ENCODE measurements at regions not wholly inside any gene's neighbourhood (a gene's known extent, or its start where the extent isn't known, plus 50 kb on each side); places are given as distances from the start of the nearest gene placed in this dataset.

- H3K27me3 ChIP-seq (ENCODE audit: insufficient read depth, low read length): no peaks in the 10 kb centered on the region
Observed at GRCh38 chr3:65030847-65031463, 343.2 kb upstream of the ADAMTS9 start.

GRCh38 chr3:65030014-65030627, 342.3 kb upstream of the ADAMTS9 start:
- Histone ChIP-seq H2AFZ (ENCODE audit: low read depth, low read length) (no peak overlapping the region), H3K27me3 (ENCODE audit: insufficient read depth, low read length) (no peaks in the 10 kb centered on the region), H3K4me3 (ENCODE audit: low read length) (no peak overlapping the region), H3K36me3 (ENCODE audit: insufficient read depth, low read length) (no peaks in the 10 kb centered on the region), H3K9me3 (ENCODE audit: low read length) (no peaks in the 10 kb centered on the region), H3K4me1 (ENCODE audit: insufficient read depth, low read length) (no peaks in the 10 kb centered on the region)

More at GRCh38 chr3:65030847-65031463, 343.2 kb upstream of the ADAMTS9 start:
- Histone ChIP-seq H3K4me3 (ENCODE audit: low read length) (no peak overlapping the region), H3K4me1 (ENCODE audit: insufficient read depth, low read length) (no peaks in the 10 kb centered on the region), H3K36me3 (ENCODE audit: insufficient read depth, low read length) (no peaks in the 10 kb centered on the region), H2AFZ (ENCODE audit: low read depth, low read length) (no peak overlapping the region), H3K9me3 (ENCODE audit: low read length) (no peaks in the 10 kb centered on the region)

- no peak overlapping the region for H3K4me3 ChIP-seq (ENCODE audit: low read length)
- no peaks in the 10 kb centered on the region for H3K4me1 ChIP-seq (ENCODE audit: insufficient read depth, low read length)
- H3K36me3 ChIP-seq (ENCODE audit: insufficient read depth, low read length): no peaks in the 10 kb centered on the region
- H3K9me3 ChIP-seq (ENCODE audit: low read length): no peaks in the 10 kb centered on the region
- no peak overlapping the region for H2AFZ ChIP-seq (ENCODE audit: low read depth, low read length)
- no peaks in the 10 kb centered on the region for H3K27me3 ChIP-seq (ENCODE audit: insufficient read depth, low read length)
Observed at GRCh38 chr3:65029130-65029529, 341.3 kb upstream of the ADAMTS9 start.

GRCh38 chr3:65028024-65028423, 340.2 kb upstream of the ADAMTS9 start:
- Histone ChIP-seq H2AFZ (ENCODE audit: low read depth, low read length) (no peak overlapping the region), H3K27me3 (ENCODE audit: insufficient read depth, low read length) (no peaks in the 10 kb centered on the region), H3K4me3 (ENCODE audit: low read length) (no peak overlapping the region), H3K9me3 (ENCODE audit: low read length) (no peaks in the 10 kb centered on the region), H3K36me3 (ENCODE audit: insufficient read depth, low read length) (no peaks in the 10 kb centered on the region), H3K4me1 (ENCODE audit: insufficient read depth, low read length) (no peaks in the 10 kb centered on the region)

GRCh38 chr3:65027335-65027734, 339.5 kb upstream of the ADAMTS9 start:
- Histone ChIP-seq H3K9me3 (ENCODE audit: low read length) (no peaks in the 10 kb centered on the region), H3K27me3 (ENCODE audit: insufficient read depth, low read length) (no peaks in the 10 kb centered on the region), H3K4me1 (ENCODE audit: insufficient read depth, low read length) (no peaks in the 10 kb centered on the region), H2AFZ (ENCODE audit: low read depth, low read length) (no peak overlapping the region), H3K36me3 (ENCODE audit: insufficient read depth, low read length) (no peaks in the 10 kb centered on the region), H3K4me3 (ENCODE audit: low read length) (no peak overlapping the region)

- Histone ChIP-seq H3K9me3 (ENCODE audit: low read length) (no peaks in the 10 kb centered on the region), H2AFZ (ENCODE audit: low read depth, low read length) (no peak overlapping the region), H3K27me3 (ENCODE audit: insufficient read depth, low read length) (no peaks in the 10 kb centered on the region), H3K4me1 (ENCODE audit: insufficient read depth, low read length) (no peaks in the 10 kb centered on the region), H3K36me3 (ENCODE audit: insufficient read depth, low read length) (no peaks in the 10 kb centered on the region), H3K4me3 (ENCODE audit: low read length) (no peak overlapping the region)
Observed at GRCh38 chr3:65026151-65026550, 338.4 kb upstream of the ADAMTS9 start.

DNA sequence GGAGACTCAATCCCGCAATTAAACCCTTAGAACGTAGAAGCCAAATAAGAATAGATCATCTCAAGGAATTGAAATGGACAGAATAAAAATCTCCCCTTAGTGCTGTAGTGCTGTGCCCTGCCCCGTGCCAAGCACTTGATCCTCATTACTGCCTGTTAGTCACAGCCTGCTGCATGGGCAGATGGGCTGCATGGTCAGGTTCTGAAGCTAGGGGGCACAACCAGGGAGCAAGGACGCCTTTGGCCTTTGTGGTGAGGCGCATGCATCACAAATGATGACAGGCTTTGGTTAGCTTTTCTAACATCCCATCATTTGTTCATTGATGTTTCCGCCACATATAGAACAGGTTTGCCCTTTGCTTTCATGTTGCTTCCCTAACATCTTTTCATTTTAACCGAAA, 336.3 kb upstream of the ADAMTS9 start:
- Histone ChIP-seq H3K9me3 (ENCODE audit: low read length) (no peaks in the 10 kb centered on the region), H3K4me1 (ENCODE audit: insufficient read depth, low read length) (no peaks in the 10 kb centered on the region), H2AFZ (ENCODE audit: low read depth, low read length) (no peak overlapping the region), H3K27me3 (ENCODE audit: insufficient read depth, low read length) (no peaks in the 10 kb centered on the region), H3K4me3 (ENCODE audit: low read length) (no peak overlapping the region), H3K36me3 (ENCODE audit: insufficient read depth, low read length) (no peaks in the 10 kb centered on the region)

DNA sequence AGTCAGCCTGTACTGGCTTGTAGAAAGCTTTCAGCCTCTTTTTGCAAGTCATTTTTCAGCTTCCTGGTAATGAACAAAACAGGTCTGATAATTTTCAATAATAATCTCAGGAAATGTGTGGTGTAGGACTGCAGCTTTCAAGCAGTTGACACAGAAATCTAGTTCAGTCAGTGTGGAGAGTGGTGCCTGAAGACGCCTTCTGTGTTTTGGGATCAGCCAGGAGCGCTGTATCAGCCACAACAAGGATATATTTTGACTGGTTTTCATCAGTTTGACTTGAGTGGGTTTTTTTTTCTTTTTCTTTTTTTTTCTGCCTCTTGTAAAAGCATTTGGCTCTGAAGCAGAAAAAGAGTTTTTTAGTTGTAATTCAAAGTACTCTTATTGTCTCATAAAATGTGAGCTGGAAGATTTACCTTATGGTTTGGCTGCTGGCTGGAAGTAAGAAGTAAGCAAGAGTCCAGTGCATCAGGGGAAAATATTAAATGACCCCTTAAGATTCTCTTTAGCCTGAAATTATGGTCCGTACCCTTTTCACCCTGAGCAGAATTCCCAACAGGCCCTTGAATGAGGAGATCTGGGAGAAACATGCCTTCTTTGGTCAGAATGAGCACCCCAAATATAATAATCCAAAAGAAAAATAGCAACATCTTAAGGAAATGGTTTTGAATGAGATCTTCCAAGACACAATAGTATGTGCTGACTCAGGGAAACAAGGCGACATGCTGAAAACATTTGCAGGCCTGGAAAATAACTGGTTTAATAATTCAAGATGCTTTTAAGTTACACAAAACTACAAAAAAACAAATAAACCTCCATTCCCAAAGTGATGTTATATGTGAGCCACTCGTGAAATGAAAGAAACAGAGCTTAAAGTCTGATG, 332.7 kb upstream of the ADAMTS9 start:
- H3K4me1 ChIP-seq (ENCODE audit: insufficient read depth, low read length): no peaks in the 10 kb centered on the region
- H3K4me3 ChIP-seq (ENCODE audit: low read length): no peak overlapping the region
- H3K36me3 ChIP-seq (ENCODE audit: insufficient read depth, low read length): no peaks in the 10 kb centered on the region
- H2AFZ ChIP-seq (ENCODE audit: low read depth, low read length): no peak overlapping the region
- H3K27me3 ChIP-seq (ENCODE audit: insufficient read depth, low read length): no peaks in the 10 kb centered on the region
- no peaks in the 10 kb centered on the region for H3K9me3 ChIP-seq (ENCODE audit: low read length)

DNA sequence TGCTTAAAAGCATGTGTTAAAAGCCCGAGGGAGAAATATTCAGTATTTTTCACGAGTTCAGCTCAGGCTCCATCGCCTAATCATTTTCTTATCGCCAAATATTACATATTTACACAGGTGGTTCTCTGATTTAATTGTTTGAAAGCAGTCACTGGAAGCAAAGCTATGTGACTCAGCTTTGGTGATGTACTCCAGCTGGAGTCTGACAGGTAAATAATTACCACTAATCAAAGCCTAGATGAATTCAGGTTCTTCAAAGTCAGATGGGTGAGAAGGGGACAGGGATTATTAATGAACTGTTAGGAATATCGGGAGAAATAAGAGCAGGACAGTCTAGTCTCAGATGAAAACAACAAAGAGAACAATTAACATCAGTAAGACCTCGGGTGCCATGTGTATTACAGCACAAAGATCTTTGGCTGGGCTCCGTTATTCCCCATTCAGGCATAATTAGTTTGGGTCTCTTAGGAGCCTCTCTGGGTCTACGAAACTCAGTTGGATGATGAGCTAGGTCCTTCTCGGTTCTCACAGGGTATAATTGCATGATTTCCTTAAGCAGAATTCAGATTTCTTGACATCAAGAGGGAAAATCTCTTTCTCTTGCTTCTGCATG, 331.7 kb upstream of the ADAMTS9 start:
- Histone ChIP-seq H3K36me3 (ENCODE audit: insufficient read depth, low read length) (no peaks in the 10 kb centered on the region), H3K9me3 (ENCODE audit: low read length) (no peaks in the 10 kb centered on the region), H3K4me1 (ENCODE audit: insufficient read depth, low read length) (no peaks in the 10 kb centered on the region), H3K4me3 (ENCODE audit: low read length) (no peak overlapping the region), H2AFZ (ENCODE audit: low read depth, low read length) (no peak overlapping the region), H3K27me3 (ENCODE audit: insufficient read depth, low read length) (no peaks in the 10 kb centered on the region)

DNA sequence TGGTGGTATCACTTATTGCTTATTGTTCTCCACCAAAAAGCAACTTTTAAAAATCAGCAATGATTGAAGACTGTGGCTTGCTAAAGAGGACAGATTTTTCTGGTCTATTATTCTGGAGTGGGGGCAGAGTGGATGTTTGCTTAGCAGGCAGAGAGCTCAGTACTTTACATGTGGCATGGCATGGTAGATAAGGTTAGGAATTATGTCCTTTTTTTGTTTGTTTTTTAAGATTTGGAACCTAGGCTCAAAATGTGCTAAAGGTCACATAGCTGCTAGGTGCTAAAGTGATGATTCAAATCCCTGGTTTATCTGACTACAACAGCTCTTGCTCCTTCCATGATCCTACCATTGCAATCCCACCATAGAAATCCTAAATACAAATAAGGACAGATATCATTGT, 331.0 kb upstream of the ADAMTS9 start:
- Histone ChIP-seq H3K4me3 (ENCODE audit: low read length) (no peak overlapping the region), H3K4me1 (ENCODE audit: insufficient read depth, low read length) (no peaks in the 10 kb centered on the region), H3K36me3 (ENCODE audit: insufficient read depth, low read length) (no peaks in the 10 kb centered on the region), H3K27me3 (ENCODE audit: insufficient read depth, low read length) (no peaks in the 10 kb centered on the region), H2AFZ (ENCODE audit: low read depth, low read length) (no peak overlapping the region), H3K9me3 (ENCODE audit: low read length) (no peaks in the 10 kb centered on the region)

- no peaks in the 10 kb centered on the region for H3K36me3 ChIP-seq (ENCODE audit: insufficient read depth, low read length)
- H3K9me3 ChIP-seq (ENCODE audit: low read length): no peaks in the 10 kb centered on the region
- H3K4me1 ChIP-seq (ENCODE audit: insufficient read depth, low read length): no peaks in the 10 kb centered on the region
- H2AFZ ChIP-seq (ENCODE audit: low read depth, low read length): no peak overlapping the region
- H3K4me3 ChIP-seq (ENCODE audit: low read length): no peak overlapping the region
- no peaks in the 10 kb centered on the region for H3K27me3 ChIP-seq (ENCODE audit: insufficient read depth, low read length)
Observed at GRCh38 chr3:65017359-65017758, 329.6 kb upstream of the ADAMTS9 start.

DNA sequence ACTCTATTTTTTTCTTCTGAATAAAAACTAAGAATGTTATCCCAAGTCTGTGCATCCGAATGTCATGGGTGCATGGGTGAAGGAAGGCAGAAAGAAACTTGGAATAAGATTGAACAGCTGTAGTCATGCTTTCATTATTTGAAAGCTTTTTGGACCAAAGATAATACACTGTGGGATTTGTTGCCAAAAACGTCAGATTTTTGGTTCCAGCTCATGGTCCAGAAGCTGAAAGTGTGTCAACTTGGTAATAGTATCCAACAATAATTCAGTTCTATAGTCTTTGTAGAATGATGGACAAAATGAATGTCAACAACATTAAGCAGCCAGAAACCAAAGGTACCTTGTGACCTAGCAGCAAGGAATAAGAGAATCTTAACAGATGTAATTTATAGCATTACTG, 327.9 kb upstream of the ADAMTS9 start:
- Histone ChIP-seq H3K4me3 (ENCODE audit: low read length) (no peak overlapping the region), H3K4me1 (ENCODE audit: insufficient read depth, low read length) (no peaks in the 10 kb centered on the region), H3K9me3 (ENCODE audit: low read length) (no peaks in the 10 kb centered on the region), H3K27me3 (ENCODE audit: insufficient read depth, low read length) (no peaks in the 10 kb centered on the region), H3K36me3 (ENCODE audit: insufficient read depth, low read length) (no peaks in the 10 kb centered on the region), H2AFZ (ENCODE audit: low read depth, low read length) (no peak overlapping the region)

DNA sequence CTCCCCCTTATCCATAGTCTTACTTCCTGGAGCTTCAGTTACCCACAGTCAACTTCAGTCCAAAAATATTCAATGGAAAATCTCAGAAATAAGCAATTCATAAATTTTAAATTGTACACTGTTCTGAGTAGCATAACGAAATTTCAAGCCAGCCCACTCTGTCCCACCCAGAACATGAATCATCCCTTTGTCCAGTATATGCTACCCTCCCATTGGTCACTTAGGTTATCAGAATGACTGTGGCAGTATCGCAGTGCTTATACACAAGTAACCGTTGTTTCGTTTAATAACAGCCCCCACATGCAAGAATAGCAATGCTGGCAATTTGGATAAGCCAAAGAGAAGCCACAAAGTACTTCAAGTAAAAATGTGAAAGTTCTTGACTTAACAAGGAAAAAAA, 325.3 kb upstream of the ADAMTS9 start:
- Histone ChIP-seq H3K9me3 (ENCODE audit: low read length) (no peaks in the 10 kb centered on the region), H3K27me3 (ENCODE audit: insufficient read depth, low read length) (no peaks in the 10 kb centered on the region), H3K4me3 (ENCODE audit: low read length) (no peak overlapping the region), H3K4me1 (ENCODE audit: insufficient read depth, low read length) (no peaks in the 10 kb centered on the region), H2AFZ (ENCODE audit: low read depth, low read length) (no peak overlapping the region), H3K36me3 (ENCODE audit: insufficient read depth, low read length) (no peaks in the 10 kb centered on the region)

Measured in neuron (in vitro differentiated cells).